Activated CD8-positive, alpha-beta T cell treated with anti-CD3 and anti-CD28 coated beads for 36 hours (primary cell): ENCODE measurements at regions not wholly inside any gene's neighbourhood (a gene's known extent, or its start where the extent isn't known, plus 50 kb on each side); places are given as distances from the start of the nearest gene placed in this dataset.
A peak's percentile ranks its signal among the peaks of the same experiment; 100 is the strongest.

Experiments
- ATAC-seq: fragments of 200-7000 bp; cut with Tn5 transposase; one replicate; pipeline ENCODE4 v1.10.0; 2021; ENCODE audit warnings: mild to moderate bottlenecking, moderate library complexity
- CTCF ChIA-PET: fragments of 350-600 bp; sonication (Branson Sonifier 250); formaldehyde crosslinking; loops from one replicate; lab custom pipeline; 2021; ENCODE audit warnings: antibody characterized with exemption; lab: Charles Lee
- POLR2A ChIA-PET: fragments of 350-600 bp; sonication (Branson Sonifier 250); formaldehyde crosslinking; loops from one replicate; lab custom pipeline; 2021; ENCODE audit warnings: antibody characterized with exemption; lab: Charles Lee
- DNase-seq: peaks from one replicate; pipeline ENCODE4 v3.0.0-alpha.2; 2020
- H3K27ac Mint-ChIP-seq: one replicate; pipeline ENCODE4 v1.8.0; 2021; ENCODE audit warnings: mild to moderate bottlenecking, mixed read lengths
- H3K27me3 Mint-ChIP-seq: one replicate; pipeline ENCODE4 v1.8.0; 2021; ENCODE audit warnings: mixed read lengths
- H3K36me3 Mint-ChIP-seq: one replicate; pipeline ENCODE4 v1.8.0; 2021; ENCODE audit warnings: low read depth, mixed read lengths
- H3K4me1 Mint-ChIP-seq: one replicate; pipeline ENCODE4 v1.8.0; 2021; ENCODE audit warnings: low read depth, mixed read lengths
- H3K4me3 Mint-ChIP-seq: one replicate; pipeline ENCODE4 v1.8.0; 2021; ENCODE audit warnings: mild to moderate bottlenecking, moderate library complexity, mixed read lengths
- H3K9me3 Mint-ChIP-seq: one replicate; pipeline ENCODE4 v1.8.0; 2021; ENCODE audit warnings: mixed read lengths
- CTCF ChIP-seq: fragments of 200-600 bp; IDR thresholded peaks from one replicate; pipeline ENCODE4 v1.8.0; 2022; ENCODE audit warnings: antibody characterized with exemption, mild to moderate bottlenecking
- intact Hi-C: fragments of 100-400 bp; cut with micrococcal nuclease; formaldehyde crosslinking; loops from one replicate; pipeline ENCODE4 v1.10.0; 2022

- ATAC-seq (no peak), DNase-seq (no peak)
- no peak for TF ChIP-seq CTCF
- no peak overlapping the region for H3K4me3 Mint-ChIP-seq
- ChIA-PET CTCF (no interaction called here), POLR2A (no interaction called here)
- H3K9me3 Mint-ChIP-seq = no peaks in the 10 kb centered on the region
- no peaks in the 10 kb centered on the region for H3K27me3 Mint-ChIP-seq
- no peaks in the 10 kb centered on the region for H3K4me1 Mint-ChIP-seq
- intact Hi-C loops = no loop called here
- H3K36me3 Mint-ChIP-seq = no peaks in the 10 kb centered on the region
- H3K27ac Mint-ChIP-seq = no peak overlapping the region
These were observed 1307.8 kb upstream of the TMEFF2 start for GRCh38 chr2:193502363-193503035.

GRCh38 chr2:193496786-193497185 lies 1302.1 kb upstream of the TMEFF2 start:
- no peak overlapping the region for H3K27ac Mint-ChIP-seq
- H3K27me3 Mint-ChIP-seq = no peaks in the 10 kb centered on the region
- ATAC-seq (no peak), DNase-seq (no peak)
- H3K4me3 Mint-ChIP-seq = no peak overlapping the region
- no peaks in the 10 kb centered on the region for H3K4me1 Mint-ChIP-seq
- no peak for TF ChIP-seq CTCF
- ChIA-PET POLR2A (no interaction called here), CTCF (no interaction called here)
- intact Hi-C loops = no loop called here
- H3K36me3 Mint-ChIP-seq = no peaks in the 10 kb centered on the region
- no peaks in the 10 kb centered on the region for H3K9me3 Mint-ChIP-seq

GRCh38 chr2:193482557-193482956 lies 1287.8 kb upstream of the TMEFF2 start:
- no peaks in the 10 kb centered on the region for H3K27me3 Mint-ChIP-seq
- H3K27ac Mint-ChIP-seq = peak overlapping the region; percentile 67
- H3K4me1 Mint-ChIP-seq = no peaks in the 10 kb centered on the region
- no peak for TF ChIP-seq CTCF
- no peak for DNase-seq
- no peak for ATAC-seq
- intact Hi-C loops = no loop called here
- H3K36me3 Mint-ChIP-seq = no peaks in the 10 kb centered on the region
- ChIA-PET POLR2A (no interaction called here), CTCF (no interaction called here)
- no peaks in the 10 kb centered on the region for H3K9me3 Mint-ChIP-seq
- no peak overlapping the region for H3K4me3 Mint-ChIP-seq

- Mint-ChIP-seq H3K36me3 (no peaks in the 10 kb centered on the region), H3K4me3 (no peak overlapping the region), H3K4me1 (peaks cover 11% of the 10 kb centered on the region), H3K27me3 (no peaks in the 10 kb centered on the region), H3K27ac (no peak overlapping the region), H3K9me3 (no peaks in the 10 kb centered on the region)
- CTCF ChIA-PET = no interaction called here
- POLR2A ChIA-PET = no interaction called here
- intact Hi-C loops = no loop called here
- ATAC-seq (no peak), DNase-seq (no peak)
- no peak for TF ChIP-seq CTCF
These were observed 1285.5 kb upstream of the TMEFF2 start for GRCh38 chr2:193480187-193480586.

GRCh38 chr2:193476171-193476800 lies 1281.6 kb upstream of the TMEFF2 start:
- peaks cover 8% of the 10 kb centered on the region for H3K9me3 Mint-ChIP-seq
- H3K36me3 Mint-ChIP-seq = no peaks in the 10 kb centered on the region
- peaks cover 11% of the 10 kb centered on the region for H3K4me1 Mint-ChIP-seq
- DNase-seq (peak; percentile 35), ATAC-seq (peak; percentile 80)
- POLR2A ChIA-PET = no interaction called here
- no peak for TF ChIP-seq CTCF
- intact Hi-C loops = no loop called here
- no peaks in the 10 kb centered on the region for H3K27me3 Mint-ChIP-seq
- no peak overlapping the region for H3K4me3 Mint-ChIP-seq
- peak overlapping the region; percentile 48 for H3K27ac Mint-ChIP-seq
- CTCF ChIA-PET = no interaction called here
